ENCODE measurements at regions not wholly inside any gene's neighbourhood (a gene's known extent, or its start where the extent isn't known, plus 50 kb on each side); places are given as distances from the start of the nearest gene placed in this dataset.

GRCh38 chr1:60813071-60813470, 269.3 kb upstream of the NFIA start:
- intact Hi-C loops (cut with DNase I; ENCODE audit: low total_unique reads): no loop called here
- Histone ChIP-seq H3K9me3 (no peaks in the 10 kb centered on the region), H3K36me3 (no peaks in the 10 kb centered on the region), H3K4me1 (no peaks in the 10 kb centered on the region), H3K4me3 (no peak overlapping the region), H3K27me3 (no peaks in the 10 kb centered on the region), H3K27ac (no peak overlapping the region)
- DNase-seq (ENCODE audit: low spot score in 2 of 2): no peak
- no peak for TF ChIP-seq POLR2A (IDR thresholded peaks at IDR 0.05)
- TF ChIP-seq CTCF (IDR thresholded peaks at IDR 0.05): no peak
- no peak for TF ChIP-seq POLR2AphosphoS5 (IDR thresholded peaks at IDR 0.05)

GRCh38 chr1:60809204-60809980, 273.0 kb upstream of the NFIA start:
- intact Hi-C loops (cut with DNase I; ENCODE audit: low total_unique reads): no loop called here
- H3K27ac ChIP-seq: no peak overlapping the region
- H3K4me3 ChIP-seq: no peak overlapping the region
- no peak for TF ChIP-seq CTCF (IDR thresholded peaks at IDR 0.05)
- TF ChIP-seq POLR2A (IDR thresholded peaks at IDR 0.05): no peak
- no peak for TF ChIP-seq POLR2AphosphoS5 (IDR thresholded peaks at IDR 0.05)
- no peaks in the 10 kb centered on the region for H3K36me3 ChIP-seq
- no peak for DNase-seq (ENCODE audit: low spot score in 2 of 2)
- no peaks in the 10 kb centered on the region for H3K27me3 ChIP-seq
- peaks cover 4 to 5% of the 10 kb centered on the region in 2 donors for H3K9me3 ChIP-seq
- no peaks in the 10 kb centered on the region for H3K4me1 ChIP-seq

GRCh38 chr1:60808676-60809075, 273.7 kb upstream of the NFIA start:
- Histone ChIP-seq H3K9me3 (peaks cover 4 to 5% of the 10 kb centered on the region in 2 donors), H3K27me3 (no peaks in the 10 kb centered on the region), H3K36me3 (no peaks in the 10 kb centered on the region), H3K27ac (no peak overlapping the region), H3K4me3 (no peak overlapping the region), H3K4me1 (no peaks in the 10 kb centered on the region)
- TF ChIP-seq POLR2AphosphoS5 (IDR thresholded peaks at IDR 0.05) (no peak), CTCF (IDR thresholded peaks at IDR 0.05) (no peak), POLR2A (IDR thresholded peaks at IDR 0.05) (no peak)
- intact Hi-C loops (cut with DNase I; ENCODE audit: low total_unique reads): no loop called here
- no peak for DNase-seq (ENCODE audit: low spot score in 2 of 2)

- Histone ChIP-seq H3K36me3 (no peaks in the 10 kb centered on the region), H3K4me3 (no peak overlapping the region)
- intact Hi-C loops (cut with DNase I; ENCODE audit: low total_unique reads): no loop called here
Measured at GRCh38 chr1:60802884-60803283, 279.5 kb upstream of the NFIA start.

More at GRCh38 chr1:60802884-60803283, 279.5 kb upstream of the NFIA start:
- no peak for DNase-seq (ENCODE audit: low spot score in 2 of 2)
- Histone ChIP-seq H3K27me3 (no peaks in the 10 kb centered on the region), H3K27ac (no peak overlapping the region), H3K4me1 (no peaks in the 10 kb centered on the region), H3K9me3 (peaks cover 4 to 5% of the 10 kb centered on the region in 2 donors)
- no peak for TF ChIP-seq CTCF (IDR thresholded peaks at IDR 0.05)
- TF ChIP-seq POLR2AphosphoS5 (IDR thresholded peaks at IDR 0.05): no peak
- TF ChIP-seq POLR2A (IDR thresholded peaks at IDR 0.05): no peak

All from breast epithelium (tissue), 4 donors.